ENCODE measurements at regions not wholly inside any gene's neighbourhood (a gene's known extent, or its start where the extent isn't known, plus 50 kb on each side); places are given as distances from the start of the nearest gene placed in this dataset.

DNA sequence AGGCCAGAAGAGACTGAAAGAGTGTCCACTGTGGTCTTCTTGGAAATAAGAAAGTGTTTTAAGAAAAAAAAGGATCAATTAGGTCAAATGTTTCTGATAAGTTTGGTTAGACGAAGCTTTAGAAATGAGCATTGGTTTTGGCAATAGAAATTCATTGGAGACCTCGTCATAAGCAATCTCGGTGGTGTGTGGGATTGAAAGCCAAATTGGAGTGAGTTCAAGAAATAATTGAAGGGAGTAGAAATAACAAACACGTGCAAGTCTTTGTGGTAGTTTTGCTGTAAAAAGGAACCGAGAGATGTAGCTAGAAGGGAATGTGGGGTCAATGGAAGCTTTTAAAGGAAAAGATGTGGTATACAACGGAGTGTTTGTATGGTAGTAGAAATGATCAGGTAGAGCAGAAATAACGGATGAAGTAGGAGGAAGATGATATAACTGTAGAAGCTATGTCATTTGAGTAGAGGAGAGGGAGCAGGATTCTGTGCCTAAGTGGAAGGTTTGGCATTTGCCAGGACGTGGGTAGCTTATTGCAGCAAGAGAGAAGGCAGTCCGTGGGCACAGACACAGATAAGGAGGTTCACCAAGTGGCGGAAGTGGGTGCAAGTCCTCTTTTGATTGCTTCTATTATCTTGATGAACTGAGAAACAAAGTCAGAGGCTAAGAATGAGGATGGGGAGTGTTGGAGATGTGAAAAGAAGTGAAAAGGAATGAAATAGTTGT, 146.2 kb downstream of the DACT1 start:
- no peak overlapping the region for H3K9ac ChIP-seq (ENCODE audit: low read depth, low read length)
- H3K27me3 ChIP-seq (ENCODE audit: control insufficient read depth, insufficient read depth, low read length), result peaks cover 7% of the 10 kb centered on the region; the same call in 1 of the 2 replicates
- H3K9me3 ChIP-seq (ENCODE audit: control insufficient read depth, insufficient read depth, low read length), result no peaks in the 10 kb centered on the region
- no peaks in the 10 kb centered on the region for H3K36me3 ChIP-seq (ENCODE audit: control insufficient read depth, insufficient read depth, low read length)
- H3K4me1 ChIP-seq (ENCODE audit: control insufficient read depth, insufficient read depth, low read length), result peaks cover 5% of the 10 kb centered on the region
- H3K27ac ChIP-seq (ENCODE audit: low read depth, low read length), result no peak overlapping the region
- H3K4me3 ChIP-seq (ENCODE audit: low read depth, low read length), result no peak overlapping the region

GRCh38 chr14:58784931-58785330, 147.2 kb downstream of the DACT1 start:
- Histone ChIP-seq H3K9me3 (ENCODE audit: control insufficient read depth, insufficient read depth, low read length) (no peaks in the 10 kb centered on the region), H3K27me3 (ENCODE audit: control insufficient read depth, insufficient read depth, low read length) (peaks cover 10% of the 10 kb centered on the region; the same call in 1 of the 2 replicates), H3K4me1 (ENCODE audit: control insufficient read depth, insufficient read depth, low read length) (peaks cover 15% of the 10 kb centered on the region), H3K27ac (ENCODE audit: low read depth, low read length) (no peak overlapping the region), H3K36me3 (ENCODE audit: control insufficient read depth, insufficient read depth, low read length) (no peaks in the 10 kb centered on the region), H3K4me3 (ENCODE audit: low read depth, low read length) (no peak overlapping the region), H3K9ac (ENCODE audit: low read depth, low read length) (no peak overlapping the region)

- Histone ChIP-seq H3K36me3 (ENCODE audit: control insufficient read depth, insufficient read depth, low read length) (no peaks in the 10 kb centered on the region), H3K27ac (ENCODE audit: low read depth, low read length) (no peak overlapping the region), H3K4me1 (ENCODE audit: control insufficient read depth, insufficient read depth, low read length) (peaks cover 16% of the 10 kb centered on the region), H3K9me3 (ENCODE audit: control insufficient read depth, insufficient read depth, low read length) (no peaks in the 10 kb centered on the region), H3K4me3 (ENCODE audit: low read depth, low read length) (no peak overlapping the region), H3K27me3 (ENCODE audit: control insufficient read depth, insufficient read depth, low read length) (peaks cover 10% of the 10 kb centered on the region; the same call in 1 of the 2 replicates), H3K9ac (ENCODE audit: low read depth, low read length) (no peak overlapping the region)
Measured at GRCh38 chr14:58785701-58786100, 147.9 kb downstream of the DACT1 start.

DNA sequence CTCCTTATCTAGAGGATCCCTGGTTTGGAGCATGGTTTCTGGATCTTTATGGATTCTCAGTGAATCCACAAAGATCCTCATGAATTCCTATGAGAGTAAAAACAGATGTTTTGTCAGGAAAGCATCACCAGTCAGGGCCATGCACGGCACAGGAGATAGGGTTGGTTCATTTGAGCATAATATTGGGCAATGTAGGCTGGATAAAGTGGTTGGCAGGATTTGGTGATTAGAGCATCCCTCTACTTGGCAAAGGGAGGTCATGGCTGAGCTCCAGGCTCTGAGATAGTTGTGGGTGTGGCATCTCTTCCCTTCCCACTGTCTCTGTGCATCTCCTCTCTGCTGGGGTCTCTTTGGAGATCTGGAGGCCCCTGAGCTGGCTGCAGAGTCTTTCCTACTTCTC, 149.8 kb downstream of the DACT1 start:
- peaks cover 10% of the 10 kb centered on the region; the same call in 1 of the 2 replicates for H3K27me3 ChIP-seq (ENCODE audit: control insufficient read depth, insufficient read depth, low read length)
- no peak overlapping the region for H3K27ac ChIP-seq (ENCODE audit: low read depth, low read length)

DNA sequence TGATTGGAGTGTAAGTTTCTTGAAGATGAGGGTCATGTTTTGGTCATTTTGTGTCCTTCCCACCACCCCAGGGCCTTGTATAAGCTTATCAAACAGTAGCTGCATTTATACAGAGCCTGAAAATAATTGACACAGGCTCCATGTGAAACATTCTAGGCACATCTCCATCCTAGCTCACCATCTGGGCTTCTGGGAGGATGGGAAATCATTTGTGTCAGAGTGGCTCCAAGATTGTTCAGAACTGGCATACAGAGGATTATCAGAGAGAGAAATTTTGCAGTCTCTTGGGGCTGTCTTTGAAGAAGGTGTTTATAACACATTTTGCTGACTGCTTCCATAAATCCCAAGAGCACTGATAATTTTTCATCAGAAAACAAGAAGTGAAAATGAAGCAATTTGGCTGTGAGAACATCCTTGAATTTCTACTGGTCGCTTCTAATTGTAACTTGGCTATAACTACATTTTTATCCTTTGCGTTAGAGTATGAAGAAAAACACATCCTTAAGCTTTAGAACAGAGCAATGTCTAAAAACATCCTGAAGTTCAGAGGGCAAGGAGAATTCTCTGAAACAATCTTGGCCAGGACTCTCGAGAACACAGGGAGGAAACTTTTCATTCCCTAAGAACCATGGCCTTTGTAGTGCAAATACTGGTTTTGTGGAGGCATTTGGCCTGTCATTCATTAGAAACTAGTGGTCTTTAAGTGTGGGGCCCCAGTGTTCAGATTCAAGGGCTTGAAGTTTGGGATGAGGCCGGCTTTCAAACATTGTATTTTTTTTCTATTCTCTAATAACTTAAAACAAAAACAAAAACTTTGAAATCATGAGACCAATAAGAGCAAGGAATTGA, 151.1 kb downstream of the DACT1 start:
- H3K4me1 ChIP-seq (ENCODE audit: control insufficient read depth, insufficient read depth, low read length), result peaks cover 16% of the 10 kb centered on the region
- peaks cover 10% of the 10 kb centered on the region; the same call in 1 of the 2 replicates for H3K27me3 ChIP-seq (ENCODE audit: control insufficient read depth, insufficient read depth, low read length)
- H3K27ac ChIP-seq (ENCODE audit: low read depth, low read length), result no peak overlapping the region
- no peak overlapping the region for H3K4me3 ChIP-seq (ENCODE audit: low read depth, low read length)
- H3K9me3 ChIP-seq (ENCODE audit: control insufficient read depth, insufficient read depth, low read length), result no peaks in the 10 kb centered on the region
- H3K36me3 ChIP-seq (ENCODE audit: control insufficient read depth, insufficient read depth, low read length), result no peaks in the 10 kb centered on the region
- no peak overlapping the region for H3K9ac ChIP-seq (ENCODE audit: low read depth, low read length)

More for the DNA sequence above, 149.8 kb downstream of the DACT1 start:
- H3K4me1 ChIP-seq (ENCODE audit: control insufficient read depth, insufficient read depth, low read length), result peaks cover 16% of the 10 kb centered on the region
- H3K4me3 ChIP-seq (ENCODE audit: low read depth, low read length), result no peak overlapping the region
- no peaks in the 10 kb centered on the region for H3K36me3 ChIP-seq (ENCODE audit: control insufficient read depth, insufficient read depth, low read length)
- no peaks in the 10 kb centered on the region for H3K9me3 ChIP-seq (ENCODE audit: control insufficient read depth, insufficient read depth, low read length)
- no peak overlapping the region for H3K9ac ChIP-seq (ENCODE audit: low read depth, low read length)

DNA sequence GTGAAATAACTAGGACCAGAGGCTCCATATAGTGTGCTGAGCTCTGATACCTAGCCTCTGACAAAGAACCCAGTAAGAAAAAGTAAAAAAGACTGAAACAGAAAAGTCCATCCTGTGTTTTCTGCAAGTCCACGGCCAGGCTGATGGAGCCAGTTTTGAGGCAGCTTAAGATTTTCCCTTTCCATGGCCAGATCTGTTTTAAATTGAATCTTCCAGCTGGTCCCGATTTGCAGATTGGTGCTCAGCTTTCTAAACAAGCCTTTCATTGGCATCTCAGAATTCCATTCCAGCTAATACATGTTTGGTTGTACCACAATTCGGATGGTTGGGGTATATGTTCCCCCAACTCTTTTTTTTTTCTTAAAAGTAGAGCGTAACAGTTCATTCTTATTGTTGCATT, 152.0 kb downstream of the DACT1 start:
- Histone ChIP-seq H3K36me3 (ENCODE audit: control insufficient read depth, insufficient read depth, low read length) (no peaks in the 10 kb centered on the region), H3K9me3 (ENCODE audit: control insufficient read depth, insufficient read depth, low read length) (no peaks in the 10 kb centered on the region), H3K9ac (ENCODE audit: low read depth, low read length) (no peak overlapping the region), H3K27me3 (ENCODE audit: control insufficient read depth, insufficient read depth, low read length) (peaks cover 10% of the 10 kb centered on the region; the same call in 1 of the 2 replicates), H3K27ac (ENCODE audit: low read depth, low read length) (no peak overlapping the region), H3K4me3 (ENCODE audit: low read depth, low read length) (no peak overlapping the region), H3K4me1 (ENCODE audit: control insufficient read depth, insufficient read depth, low read length) (peaks cover 16% of the 10 kb centered on the region)

DNA sequence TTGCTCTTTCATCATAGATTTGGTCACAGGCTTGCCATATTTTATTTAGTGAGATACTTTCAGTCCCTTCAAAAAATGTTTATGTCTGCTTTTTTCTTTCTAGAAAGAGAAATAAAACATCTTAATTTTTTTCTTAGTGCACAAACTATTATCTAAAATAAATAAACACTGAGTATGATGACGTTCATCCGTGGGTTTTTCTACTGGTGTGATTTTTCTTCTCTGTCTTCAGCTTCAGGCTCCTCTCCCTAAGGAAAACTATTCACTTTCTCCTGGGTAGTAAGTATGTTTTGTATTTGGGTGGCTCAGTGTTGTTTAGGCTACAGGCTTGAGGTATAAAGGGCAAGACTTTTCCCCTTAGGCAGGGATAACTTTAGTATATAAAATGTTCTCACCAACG, 154.7 kb downstream of the DACT1 start:
- Histone ChIP-seq H3K4me1 (ENCODE audit: control insufficient read depth, insufficient read depth, low read length) (peaks cover 16% of the 10 kb centered on the region), H3K36me3 (ENCODE audit: control insufficient read depth, insufficient read depth, low read length) (no peaks in the 10 kb centered on the region), H3K9me3 (ENCODE audit: control insufficient read depth, insufficient read depth, low read length) (no peaks in the 10 kb centered on the region), H3K27me3 (ENCODE audit: control insufficient read depth, insufficient read depth, low read length) (peaks cover 9% of the 10 kb centered on the region; the same call in 1 of the 2 replicates), H3K9ac (ENCODE audit: low read depth, low read length) (no peak overlapping the region), H3K4me3 (ENCODE audit: low read depth, low read length) (no peak overlapping the region), H3K27ac (ENCODE audit: low read depth, low read length) (no peak overlapping the region)

GRCh38 chr14:58793131-58793740, 155.5 kb downstream of the DACT1 start:
- Histone ChIP-seq H3K4me1 (ENCODE audit: control insufficient read depth, insufficient read depth, low read length) (peaks cover 16% of the 10 kb centered on the region), H3K9ac (ENCODE audit: low read depth, low read length) (no peak overlapping the region), H3K27ac (ENCODE audit: low read depth, low read length) (no peak overlapping the region), H3K27me3 (ENCODE audit: control insufficient read depth, insufficient read depth, low read length) (peaks cover 3% of the 10 kb centered on the region; the same call in 1 of the 2 replicates), H3K9me3 (ENCODE audit: control insufficient read depth, insufficient read depth, low read length) (no peaks in the 10 kb centered on the region), H3K4me3 (ENCODE audit: low read depth, low read length) (no peak overlapping the region), H3K36me3 (ENCODE audit: control insufficient read depth, insufficient read depth, low read length) (no peaks in the 10 kb centered on the region)

DNA sequence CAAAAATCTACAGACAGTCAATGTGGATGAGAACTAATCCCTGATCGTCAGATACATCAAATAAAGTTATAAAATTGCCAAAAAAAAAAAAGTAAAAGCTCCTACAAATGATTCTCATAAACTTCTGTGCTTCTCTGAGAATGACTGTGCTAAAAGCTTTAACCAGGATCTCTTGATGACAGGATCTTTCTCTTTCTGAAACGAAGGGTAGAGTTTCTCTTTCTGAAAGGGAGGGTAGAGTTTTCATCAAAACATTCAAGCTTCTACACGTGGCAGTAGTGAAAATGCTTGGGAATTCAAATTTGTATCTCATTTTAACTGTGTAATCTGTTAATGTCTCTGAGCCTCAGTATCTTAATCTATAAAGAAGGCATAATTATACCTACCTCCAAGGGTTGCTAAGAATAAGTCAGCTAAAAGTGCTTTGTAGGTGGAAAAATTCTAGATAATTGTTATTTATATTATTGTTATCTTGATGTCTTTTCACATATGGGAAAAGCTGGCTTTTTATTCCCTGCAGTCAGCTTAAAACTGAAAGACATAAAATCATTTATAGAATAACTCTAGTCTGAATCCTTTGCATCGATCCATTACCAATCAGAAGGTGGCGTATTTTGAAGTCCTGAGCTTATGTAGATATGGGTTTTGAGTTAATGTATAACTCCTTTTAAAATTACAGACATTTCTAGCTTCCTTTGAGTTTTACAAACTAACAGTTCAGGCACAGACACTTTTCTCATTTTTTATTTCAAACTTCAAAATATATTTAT, 157.4 kb downstream of the DACT1 start:
- H3K9me3 ChIP-seq (ENCODE audit: control insufficient read depth, insufficient read depth, low read length), result no peaks in the 10 kb centered on the region
- no peaks in the 10 kb centered on the region for H3K36me3 ChIP-seq (ENCODE audit: control insufficient read depth, insufficient read depth, low read length)
- H3K27me3 ChIP-seq (ENCODE audit: control insufficient read depth, insufficient read depth, low read length), result no peaks in the 10 kb centered on the region
- H3K9ac ChIP-seq (ENCODE audit: low read depth, low read length), result no peak overlapping the region
- no peak overlapping the region for H3K4me3 ChIP-seq (ENCODE audit: low read depth, low read length)
- no peak overlapping the region for H3K27ac ChIP-seq (ENCODE audit: low read depth, low read length)
- no peaks in the 10 kb centered on the region for H3K4me1 ChIP-seq (ENCODE audit: control insufficient read depth, insufficient read depth, low read length)

DNA sequence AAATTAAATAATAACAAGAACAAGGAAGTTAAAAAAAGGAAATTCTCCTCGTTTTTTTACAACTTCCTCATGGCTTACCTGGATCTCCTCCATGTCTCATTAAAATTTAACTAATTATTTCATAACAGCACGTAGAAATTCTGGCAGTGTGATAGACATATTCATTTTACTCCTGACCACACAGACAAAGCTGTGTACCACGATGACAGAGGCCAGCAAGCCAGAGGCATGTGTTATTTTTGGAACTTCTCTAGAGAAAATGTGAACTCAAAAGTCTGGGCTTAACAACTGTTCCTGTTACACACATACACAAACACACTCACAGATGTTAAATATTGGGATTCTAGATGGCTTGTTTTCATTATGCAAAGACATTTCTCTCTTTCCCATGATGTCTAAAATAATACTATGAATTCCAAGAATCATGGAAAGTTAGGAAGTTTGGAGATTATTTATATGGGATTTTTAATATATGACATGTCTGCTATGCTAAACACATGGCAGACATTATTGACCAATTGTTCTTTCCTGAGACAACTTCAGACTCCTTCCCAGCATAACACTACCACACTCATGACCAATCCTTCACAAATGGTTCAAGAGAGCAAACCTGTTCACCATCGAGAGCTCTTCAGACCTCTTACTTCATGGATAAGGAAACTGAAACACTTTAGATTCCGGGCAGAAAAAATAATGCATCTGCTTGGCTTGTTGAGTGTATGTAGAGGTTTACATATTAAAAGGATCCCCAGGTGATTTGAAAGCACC, 158.7 kb downstream of the DACT1 start:
- Histone ChIP-seq H3K27me3 (ENCODE audit: control insufficient read depth, insufficient read depth, low read length) (no peaks in the 10 kb centered on the region), H3K4me1 (ENCODE audit: control insufficient read depth, insufficient read depth, low read length) (no peaks in the 10 kb centered on the region), H3K27ac (ENCODE audit: low read depth, low read length) (no peak overlapping the region), H3K9me3 (ENCODE audit: control insufficient read depth, insufficient read depth, low read length) (no peaks in the 10 kb centered on the region), H3K4me3 (ENCODE audit: low read depth, low read length) (no peak overlapping the region), H3K9ac (ENCODE audit: low read depth, low read length) (no peak overlapping the region), H3K36me3 (ENCODE audit: control insufficient read depth, insufficient read depth, low read length) (no peaks in the 10 kb centered on the region)

Measured in HUES48 (cell line).